ENCODE measurements at regions not wholly inside any gene's neighbourhood (a gene's known extent, or its start where the extent isn't known, plus 50 kb on each side); places are given as distances from the start of the nearest gene placed in this dataset.

DNA sequence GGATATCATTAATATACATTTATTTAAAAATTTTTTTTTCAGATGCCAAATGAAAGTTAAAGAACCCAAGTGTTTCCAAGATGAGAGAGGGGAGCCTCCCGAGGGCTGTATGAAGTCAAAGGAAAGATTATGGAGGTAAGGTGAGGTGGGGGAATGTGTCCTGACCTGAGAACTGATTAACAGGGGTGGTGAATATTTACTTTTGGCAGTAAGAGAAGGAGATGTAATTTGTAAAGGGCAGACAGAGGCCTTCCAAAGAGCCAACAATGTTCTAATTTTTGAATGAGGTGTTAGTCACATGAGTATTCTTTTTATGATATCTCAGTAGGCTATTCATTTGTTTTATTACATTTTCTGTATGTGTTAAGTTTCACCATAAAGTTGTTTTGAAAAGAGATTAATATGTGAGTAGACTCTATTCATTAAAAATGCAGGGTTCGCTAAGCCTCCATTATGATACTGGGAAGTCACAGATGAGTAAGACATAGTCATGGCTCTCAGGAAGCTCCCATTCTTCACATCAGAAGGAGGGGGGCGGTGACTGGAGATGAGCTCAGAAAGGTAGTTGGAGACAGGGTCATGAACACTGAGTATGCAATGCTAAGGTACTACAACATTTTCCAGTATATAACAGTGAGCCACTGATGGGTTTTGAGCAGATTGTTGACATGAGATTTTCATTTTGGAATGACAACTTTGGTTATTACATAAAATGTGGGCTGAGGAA is 62.4 kb upstream of the TNFSF18 start:
- TF ChIP-seq POLR2A (IDR thresholded peaks at IDR 0.05) (no peak), POLR2AphosphoS5 (IDR thresholded peaks at IDR 0.05) (no peak)
- TF ChIP-seq, protein P1, sequence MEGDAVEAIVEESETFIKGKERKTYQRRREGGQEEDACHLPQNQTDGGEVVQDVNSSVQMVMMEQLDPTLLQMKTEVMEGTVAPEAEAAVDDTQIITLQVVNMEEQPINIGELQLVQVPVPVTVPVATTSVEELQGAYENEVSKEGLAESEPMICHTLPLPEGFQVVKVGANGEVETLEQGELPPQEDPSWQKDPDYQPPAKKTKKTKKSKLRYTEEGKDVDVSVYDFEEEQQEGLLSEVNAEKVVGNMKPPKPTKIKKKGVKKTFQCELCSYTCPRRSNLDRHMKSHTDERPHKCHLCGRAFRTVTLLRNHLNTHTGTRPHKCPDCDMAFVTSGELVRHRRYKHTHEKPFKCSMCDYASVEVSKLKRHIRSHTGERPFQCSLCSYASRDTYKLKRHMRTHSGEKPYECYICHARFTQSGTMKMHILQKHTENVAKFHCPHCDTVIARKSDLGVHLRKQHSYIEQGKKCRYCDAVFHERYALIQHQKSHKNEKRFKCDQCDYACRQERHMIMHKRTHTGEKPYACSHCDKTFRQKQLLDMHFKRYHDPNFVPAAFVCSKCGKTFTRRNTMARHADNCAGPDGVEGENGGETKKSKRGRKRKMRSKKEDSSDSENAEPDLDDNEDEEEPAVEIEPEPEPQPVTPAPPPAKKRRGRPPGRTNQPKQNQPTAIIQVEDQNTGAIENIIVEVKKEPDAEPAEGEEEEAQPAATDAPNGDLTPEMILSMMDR (IDR thresholded peaks at IDR 0.05): no peak
- H3K27ac ChIP-seq: no peak overlapping the region
- no peak for DNase-seq (ENCODE audit: low spot score)
- no peaks in the 10 kb centered on the region for H3K36me3 ChIP-seq
- no peaks in the 10 kb centered on the region for H3K27me3 ChIP-seq (replicated peaks; ENCODE audit: insufficient read depth)
- no peak overlapping the region for H3K4me3 ChIP-seq
- WGBS: 74% methylated on average over 3 of the region's 3 CpGs
- no peaks in the 10 kb centered on the region for H3K9me3 ChIP-seq
- intact Hi-C loops (cut with DNase I): no loop called here
- H3K4me1 ChIP-seq (replicated peaks): no peaks in the 10 kb centered on the region

DNA sequence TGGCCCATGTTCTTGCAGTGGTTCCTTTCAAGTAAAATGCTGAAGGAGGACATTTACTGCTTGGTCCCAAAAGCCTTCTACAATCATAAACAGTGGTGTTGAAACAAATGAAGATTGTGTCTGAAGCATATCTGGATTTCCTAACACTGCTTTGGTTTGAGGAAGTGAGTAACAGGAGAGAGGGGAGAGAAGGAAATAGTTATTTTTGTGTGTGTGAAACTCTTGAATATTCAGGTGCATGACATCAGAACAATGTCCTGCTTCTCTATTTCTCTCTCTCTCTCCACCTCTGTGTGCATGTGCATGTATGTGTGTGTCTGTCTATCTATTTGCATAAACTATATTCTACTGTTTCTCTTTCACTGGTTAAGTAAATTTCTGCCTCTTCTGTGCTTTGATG is 61.4 kb upstream of the TNFSF18 start:
- no peak for DNase-seq (ENCODE audit: low spot score)
- H3K36me3 ChIP-seq: no peaks in the 10 kb centered on the region
- no peaks in the 10 kb centered on the region for H3K27me3 ChIP-seq (replicated peaks; ENCODE audit: insufficient read depth)
- H3K9me3 ChIP-seq: no peaks in the 10 kb centered on the region
- no peak overlapping the region for H3K4me3 ChIP-seq
- no peak overlapping the region for H3K27ac ChIP-seq
- TF ChIP-seq POLR2A (IDR thresholded peaks at IDR 0.05) (no peak), POLR2AphosphoS5 (IDR thresholded peaks at IDR 0.05) (no peak)
- TF ChIP-seq, protein P1 (IDR thresholded peaks at IDR 0.05): no peak
- no peaks in the 10 kb centered on the region for H3K4me1 ChIP-seq (replicated peaks)
- intact Hi-C loops (cut with DNase I): no loop called here

DNA sequence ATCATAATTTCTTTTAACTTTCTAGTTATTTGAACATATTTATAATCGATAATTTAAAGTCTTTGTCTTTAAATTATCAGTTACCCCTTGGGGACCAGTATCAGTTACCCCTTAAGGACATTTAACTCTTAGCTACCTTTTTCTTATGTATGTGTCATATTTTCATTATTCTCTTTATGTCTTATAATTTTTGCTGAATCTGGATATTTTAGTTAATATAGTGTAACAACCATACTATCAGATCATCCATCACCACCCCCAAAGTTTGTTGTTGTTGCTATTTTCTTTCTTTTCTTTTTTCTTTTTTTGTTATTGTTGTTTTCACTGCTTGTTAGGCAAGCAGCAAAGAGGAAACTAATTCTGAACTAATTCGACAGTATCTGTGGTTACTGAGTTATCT is 57.0 kb upstream of the TNFSF18 start:
- Histone ChIP-seq H3K4me3 (no peak overlapping the region), H3K36me3 (no peaks in the 10 kb centered on the region), H3K9me3 (no peaks in the 10 kb centered on the region), H3K27ac (no peak overlapping the region), H3K4me1 (replicated peaks) (no peaks in the 10 kb centered on the region), H3K27me3 (replicated peaks; ENCODE audit: insufficient read depth) (no peaks in the 10 kb centered on the region)
- DNase-seq (ENCODE audit: low spot score): no peak
- TF ChIP-seq, protein P1 (IDR thresholded peaks at IDR 0.05): no peak
- TF ChIP-seq POLR2AphosphoS5 (IDR thresholded peaks at IDR 0.05) (no peak), POLR2A (IDR thresholded peaks at IDR 0.05) (no peak)
- intact Hi-C loops (cut with DNase I): no loop called here
- 97% methylated on average over 2 of the region's 2 CpGs for WGBS

DNA sequence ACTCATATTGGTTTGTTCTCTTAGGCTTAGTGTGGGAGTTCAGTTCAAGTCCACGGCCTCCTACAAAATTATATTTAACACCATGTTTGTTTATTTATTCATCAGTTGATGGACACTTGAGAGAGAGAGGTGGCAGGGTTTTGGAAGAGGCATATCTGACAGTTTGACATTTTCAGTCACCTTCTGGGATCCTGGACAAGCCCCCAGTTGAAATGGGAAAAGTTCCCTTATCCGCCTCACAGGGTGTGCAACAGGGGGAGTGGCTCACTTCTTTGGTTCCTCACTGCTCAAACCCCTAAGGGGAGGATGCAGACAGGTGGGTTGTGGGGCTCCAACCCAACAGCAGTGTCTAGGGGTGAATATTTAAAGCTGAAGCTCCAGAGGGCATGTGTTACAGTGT is 52.3 kb upstream of the TNFSF18 start:
- Histone ChIP-seq H3K27me3 (replicated peaks; ENCODE audit: insufficient read depth) (no peaks in the 10 kb centered on the region), H3K9me3 (no peaks in the 10 kb centered on the region), H3K4me3 (no peak overlapping the region), H3K36me3 (no peaks in the 10 kb centered on the region), H3K27ac (no peak overlapping the region), H3K4me1 (replicated peaks) (no peaks in the 10 kb centered on the region)
- no peak for DNase-seq (ENCODE audit: low spot score)
- intact Hi-C loops (cut with DNase I): no loop called here
- WGBS: 98% methylated on average over 2 of the region's 2 CpGs
- no peak for TF ChIP-seq POLR2A (IDR thresholded peaks at IDR 0.05)
- TF ChIP-seq POLR2AphosphoS5 (IDR thresholded peaks at IDR 0.05): no peak
- TF ChIP-seq, protein P1 (IDR thresholded peaks at IDR 0.05): no peak

DNA sequence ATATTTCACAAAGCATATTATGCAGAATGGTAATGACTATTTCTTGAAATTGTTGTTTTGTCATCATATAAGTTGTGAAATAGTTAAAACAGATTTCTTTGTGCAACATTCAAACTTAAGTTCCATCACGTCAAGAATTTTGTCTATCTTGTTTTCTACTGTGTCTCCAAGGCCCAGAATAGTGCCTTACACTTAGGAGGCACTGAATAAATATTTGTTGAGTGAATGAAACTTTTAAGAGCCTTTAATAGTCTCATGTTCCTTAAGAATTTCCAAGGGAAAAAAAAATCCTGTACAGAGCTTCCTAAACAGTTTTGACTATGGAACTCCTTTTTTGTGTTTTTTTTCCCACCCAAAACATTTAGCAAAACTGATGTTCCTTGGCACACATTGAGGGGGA is 50.8 kb upstream of the TNFSF18 start:
- intact Hi-C loops (cut with DNase I): no loop called here
- no peak for DNase-seq (ENCODE audit: low spot score)
- no peak overlapping the region for H3K27ac ChIP-seq
- H3K27me3 ChIP-seq (replicated peaks; ENCODE audit: insufficient read depth): no peaks in the 10 kb centered on the region
- H3K4me3 ChIP-seq: no peak overlapping the region
- WGBS: 40% methylated on average over 1 of the region's 1 CpG
- H3K9me3 ChIP-seq: no peaks in the 10 kb centered on the region
- H3K4me1 ChIP-seq (replicated peaks): no peaks in the 10 kb centered on the region
- H3K36me3 ChIP-seq: no peaks in the 10 kb centered on the region
- no peak for TF ChIP-seq POLR2A (IDR thresholded peaks at IDR 0.05)
- no peak for TF ChIP-seq POLR2AphosphoS5 (IDR thresholded peaks at IDR 0.05)
- TF ChIP-seq, protein P1 (IDR thresholded peaks at IDR 0.05): no peak
